Dermis microvascular lymphatic vessel endothelial cell (primary cell): ENCODE measurements at regions not wholly inside any gene's neighbourhood (a gene's known extent, or its start where the extent isn't known, plus 50 kb on each side); places are given as distances from the start of the nearest gene placed in this dataset.
A peak's percentile ranks its signal among the peaks of the same experiment; 100 is the strongest.

ENCODE experiments used
- DNase-seq, 2 donors: peaks; one replicate each; pipeline versions ENCODE4 v3.0.0 to v3.0.0-alpha.2; 2010; ENCODE audit warnings: low read depth in 2 of 2

DNA sequence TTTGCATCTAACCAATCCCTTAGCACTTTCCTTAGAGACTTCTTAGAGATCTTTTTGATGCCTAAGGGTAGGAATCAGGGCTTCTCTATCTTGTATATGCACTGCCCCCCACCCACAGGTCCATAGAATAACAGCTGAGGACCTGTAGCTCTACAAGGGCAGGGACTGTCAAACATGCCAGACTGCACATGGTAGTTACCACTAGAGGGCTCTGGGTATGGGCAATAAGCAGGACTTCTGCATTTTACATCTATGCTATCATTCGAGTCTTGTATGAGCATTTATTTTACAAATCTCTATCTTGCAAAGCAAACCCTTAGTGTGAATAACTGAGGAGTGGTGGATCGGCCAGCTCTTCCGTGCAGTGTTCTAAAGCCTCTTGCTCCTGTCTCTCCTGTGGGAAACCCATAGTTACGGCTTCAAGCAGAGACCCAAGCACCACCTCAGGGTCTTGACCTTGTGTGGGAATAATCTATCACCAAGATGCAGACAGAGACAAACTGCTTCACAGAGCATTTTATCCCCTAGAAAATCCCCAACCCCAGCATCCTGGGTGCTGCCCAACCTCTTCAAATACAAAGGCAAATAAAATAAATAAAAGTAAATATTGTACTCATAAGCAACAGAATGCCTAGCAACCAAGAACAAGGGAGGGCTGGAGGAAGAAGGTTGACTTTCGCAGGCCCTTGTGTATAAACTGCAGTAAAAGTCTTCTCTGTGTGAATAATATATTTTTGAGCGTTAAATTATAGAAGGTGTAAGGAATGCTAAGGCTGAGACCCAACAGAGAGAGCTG lies 219.3 kb downstream of the WDR11 start:
- DNase-seq: no peak

DNA sequence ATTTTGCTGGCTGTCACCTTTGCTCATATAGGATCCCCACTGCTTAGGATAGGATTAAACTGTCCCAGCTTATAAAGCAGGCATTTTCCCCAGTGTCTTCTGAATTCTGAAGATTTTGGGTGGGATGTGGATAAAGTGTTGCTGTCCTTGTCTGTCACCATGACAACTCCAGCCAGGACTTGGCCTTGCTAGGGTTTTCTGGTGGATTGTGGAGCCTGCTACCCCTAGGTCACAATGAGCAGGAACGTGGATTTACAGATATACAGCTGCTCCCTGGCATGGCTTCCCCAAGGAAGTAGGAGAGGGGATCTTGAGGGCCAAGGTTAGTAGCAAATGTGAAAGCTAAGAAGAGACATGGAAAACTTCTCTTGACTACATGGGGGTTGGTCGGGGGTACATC lies 220.7 kb downstream of the WDR11 start:
- DNase-seq: no peak

DNA sequence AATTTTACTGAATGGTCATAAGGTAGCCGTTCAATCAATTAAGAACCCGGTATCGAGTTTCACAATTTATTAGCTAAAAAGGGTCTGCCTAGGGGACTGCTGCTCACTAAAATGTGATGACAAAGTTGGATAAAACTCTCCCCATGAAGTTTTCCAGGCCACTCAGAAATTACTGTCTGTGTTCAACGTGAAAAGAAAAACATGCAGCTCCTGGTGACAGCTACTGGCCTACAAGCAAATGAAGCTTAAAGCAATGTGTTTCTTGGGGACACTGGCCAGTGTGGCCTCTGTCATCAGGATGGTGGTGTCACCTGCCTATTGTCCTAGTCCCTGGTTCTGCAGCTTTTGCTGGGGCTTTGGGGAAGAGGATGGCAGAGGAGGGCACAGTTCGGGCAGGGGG lies 222.6 kb downstream of the WDR11 start:
- DNase-seq: no peak

DNA sequence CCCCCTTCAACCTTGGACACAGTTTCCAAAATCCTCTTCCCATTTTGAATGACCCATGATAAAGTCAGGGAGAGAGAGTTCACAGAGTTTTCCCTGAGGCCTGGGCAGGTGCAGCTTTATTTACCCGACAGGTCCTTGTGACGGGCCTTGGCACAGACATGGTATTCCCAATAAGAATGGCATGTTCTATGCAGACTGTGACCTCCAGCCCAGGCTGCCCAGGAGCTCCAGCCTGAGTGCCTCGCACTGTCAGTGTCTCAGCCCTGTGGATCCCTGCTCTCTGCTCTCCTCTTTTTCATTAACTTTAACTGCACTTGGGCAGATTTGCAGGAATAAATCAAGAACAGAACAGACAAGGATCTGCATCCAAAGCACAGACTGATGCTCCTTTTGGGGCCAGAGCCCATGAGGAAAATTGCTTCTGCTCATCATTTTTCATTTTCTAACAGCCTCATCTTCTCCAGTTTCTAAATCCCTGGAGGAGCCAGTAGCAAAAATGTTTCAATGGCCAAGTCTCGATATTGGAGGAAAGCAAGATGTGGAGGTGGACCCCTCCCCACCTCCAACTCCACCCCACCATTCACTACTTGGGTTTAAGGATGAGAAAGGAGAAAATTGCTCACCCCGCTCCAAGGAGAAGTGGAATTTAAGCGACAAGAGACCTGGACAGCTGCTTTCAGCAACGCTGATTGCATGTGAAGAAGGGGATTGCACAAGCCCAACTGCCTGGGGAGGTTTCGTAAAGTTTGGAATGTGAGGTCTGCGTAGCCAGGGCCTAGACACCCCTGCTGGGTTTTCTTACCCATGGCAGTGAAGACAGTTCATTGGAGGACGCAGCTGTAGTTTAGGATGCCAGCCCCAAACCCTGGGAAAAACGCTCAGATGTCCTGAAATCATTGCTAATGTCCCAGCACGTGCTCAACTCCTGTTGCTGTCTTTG lies 225.9 kb downstream of the WDR11 start:
- DNase-seq: no peak

DNA sequence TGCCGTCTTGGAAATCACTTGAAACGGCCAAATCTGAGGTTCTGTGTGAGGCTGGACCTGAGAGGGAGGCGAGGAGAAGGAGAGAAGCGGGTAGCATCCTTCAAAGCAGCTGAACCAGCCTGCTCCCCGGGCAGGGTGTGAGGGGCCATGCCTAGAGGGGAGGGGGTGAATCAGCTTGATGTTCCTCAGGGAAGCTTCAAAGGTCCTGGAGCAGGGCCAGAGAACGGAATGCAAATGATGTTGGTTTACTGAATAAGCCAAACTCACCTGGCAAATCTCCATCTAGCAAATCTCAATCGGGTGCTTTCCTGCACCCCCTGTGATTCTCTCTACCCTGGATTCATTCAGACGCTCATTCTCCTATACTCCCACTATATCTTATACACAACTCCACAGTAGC lies 226.9 kb downstream of the WDR11 start:
- DNase-seq: no peak

DNA sequence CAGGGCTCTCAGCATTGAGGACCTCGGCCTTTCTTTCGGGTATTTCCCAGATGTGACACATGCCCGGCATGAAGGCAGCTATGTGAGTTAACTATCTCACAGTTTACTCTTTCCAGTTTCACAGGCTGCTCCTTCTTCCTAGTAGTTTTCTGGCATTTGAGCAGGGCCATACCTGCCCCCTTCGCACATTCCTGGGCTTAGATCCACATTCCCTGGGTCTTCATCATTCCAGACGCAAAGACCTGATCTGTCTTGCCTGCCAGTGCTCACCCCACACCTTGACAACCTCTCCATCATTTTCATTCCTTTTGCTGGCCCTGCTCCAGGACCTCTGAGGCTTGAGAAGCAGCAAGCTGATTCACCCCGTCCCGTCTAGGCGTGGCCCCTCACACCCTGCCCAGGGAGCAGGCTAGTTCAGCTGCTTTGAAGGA lies 227.5 kb downstream of the WDR11 start:
- no peak for DNase-seq

DNA sequence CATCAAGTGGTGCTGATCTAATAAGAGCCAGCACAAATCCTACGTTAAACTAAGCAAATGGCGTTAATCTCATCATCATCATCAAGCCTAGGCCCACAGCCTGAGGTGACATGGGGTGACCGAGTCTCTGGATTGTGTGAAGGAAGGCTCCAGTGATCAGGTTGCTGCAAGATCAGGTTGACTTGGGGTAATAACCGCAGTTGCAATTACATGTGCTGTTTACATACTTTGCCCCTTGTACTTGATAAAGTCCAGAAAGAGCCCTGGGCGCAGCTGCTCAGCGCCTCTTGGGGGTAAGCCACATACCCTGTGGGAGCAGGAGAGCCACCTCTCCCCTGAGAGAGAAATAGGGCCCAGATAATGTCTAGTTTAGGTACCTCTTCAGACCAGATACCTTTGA lies 228.1 kb downstream of the WDR11 start:
- no peak for DNase-seq

DNA sequence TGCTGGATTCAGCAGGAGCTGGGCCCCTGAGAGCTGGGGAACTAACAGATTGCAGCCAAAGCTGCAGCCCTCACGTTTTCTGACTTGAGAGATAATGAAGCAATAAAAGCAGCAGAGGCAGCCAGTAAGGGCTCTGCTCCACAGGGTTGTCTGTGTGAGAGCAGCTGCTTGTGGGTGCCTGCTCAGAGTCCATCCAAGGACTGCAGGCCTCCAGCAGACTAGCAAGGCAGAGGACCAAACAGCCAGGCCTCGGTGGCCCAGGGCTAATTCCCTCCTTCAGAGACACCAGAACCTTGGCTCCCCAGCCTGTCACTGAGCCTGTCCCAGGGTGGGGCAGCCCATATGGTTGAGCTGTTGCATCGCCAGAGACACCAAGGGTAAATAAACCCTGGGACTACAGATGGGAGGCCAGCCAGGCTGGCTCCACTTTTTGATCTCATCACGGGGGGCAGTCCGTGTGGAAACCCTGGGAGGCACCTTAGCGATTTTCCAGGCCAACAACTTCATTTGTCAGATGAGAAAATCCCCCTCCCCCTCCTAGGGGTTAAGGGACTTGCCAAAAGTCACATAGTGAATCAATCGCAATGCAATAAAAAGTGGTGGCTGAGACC lies 229.2 kb downstream of the WDR11 start:
- DNase-seq: no peak

DNA sequence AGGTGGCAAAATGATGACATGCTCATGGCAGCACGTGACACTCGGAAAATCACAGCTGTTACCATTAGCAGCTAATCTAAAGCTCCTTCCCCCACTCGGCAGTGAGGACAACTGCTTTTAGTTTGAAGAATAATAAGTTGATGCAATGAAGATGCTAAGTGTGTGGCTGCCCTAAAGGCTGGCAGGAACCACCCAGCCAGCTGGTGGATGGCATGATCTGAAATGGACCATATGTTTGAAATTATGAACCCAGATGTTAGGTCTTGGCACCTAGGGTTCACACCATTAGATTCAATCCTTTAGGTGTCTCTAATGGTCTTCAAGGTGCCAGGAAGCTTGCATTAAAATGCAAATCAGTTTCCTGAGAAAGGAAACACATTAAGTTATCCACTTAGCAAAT lies 230.1 kb downstream of the WDR11 start:
- DNase-seq: no peak

DNA sequence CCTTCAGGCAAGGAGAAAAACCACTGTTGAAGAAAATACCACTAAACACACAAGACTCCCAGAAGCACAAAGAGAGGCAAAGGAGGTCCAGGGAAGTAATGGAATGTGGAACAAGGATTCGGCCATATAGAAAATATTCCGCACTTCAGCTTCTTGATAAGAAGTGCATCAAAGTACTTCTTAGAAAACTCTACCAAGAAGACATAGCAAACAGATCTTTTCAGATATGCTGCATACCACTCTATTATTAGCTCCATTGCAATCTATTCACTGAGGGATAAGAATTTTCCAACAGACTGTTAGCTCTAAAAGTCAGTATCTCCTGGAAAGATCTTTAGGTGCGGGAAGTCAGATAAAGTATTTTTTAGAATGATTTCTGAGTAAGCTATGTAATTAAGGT lies 231.8 kb downstream of the WDR11 start:
- no peak for DNase-seq

DNA sequence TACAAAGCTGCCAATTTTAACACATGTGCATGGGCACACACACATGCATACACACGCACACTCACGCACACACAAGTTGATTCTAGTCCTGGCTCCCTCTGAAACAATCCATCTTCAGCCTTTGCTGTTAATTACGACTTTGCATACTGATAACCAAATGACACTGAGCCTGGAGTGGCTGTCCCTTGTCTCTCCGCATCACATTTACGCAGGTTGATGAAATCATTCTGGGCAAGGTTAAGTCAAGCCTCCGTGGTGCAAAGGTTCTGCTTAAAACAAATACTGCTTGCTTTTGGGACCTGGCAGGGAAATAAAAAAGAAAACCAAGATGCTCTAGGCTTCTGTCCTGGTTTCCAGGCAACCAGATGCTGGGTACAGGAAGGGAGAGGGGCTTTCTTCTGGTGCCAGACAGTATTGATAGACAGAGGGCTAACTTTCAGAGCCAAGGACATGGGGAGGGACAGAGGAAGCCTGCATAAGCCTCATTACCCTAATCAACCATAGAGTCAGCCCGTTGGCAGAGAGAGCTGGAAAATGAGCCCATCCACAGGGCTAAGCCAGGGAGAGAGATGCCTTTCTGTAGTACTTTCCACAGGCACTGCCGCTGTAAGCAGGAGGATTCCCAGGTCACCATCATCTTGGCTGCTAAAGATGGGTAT lies 233.0 kb downstream of the WDR11 start:
- DNase-seq: no peak

DNA sequence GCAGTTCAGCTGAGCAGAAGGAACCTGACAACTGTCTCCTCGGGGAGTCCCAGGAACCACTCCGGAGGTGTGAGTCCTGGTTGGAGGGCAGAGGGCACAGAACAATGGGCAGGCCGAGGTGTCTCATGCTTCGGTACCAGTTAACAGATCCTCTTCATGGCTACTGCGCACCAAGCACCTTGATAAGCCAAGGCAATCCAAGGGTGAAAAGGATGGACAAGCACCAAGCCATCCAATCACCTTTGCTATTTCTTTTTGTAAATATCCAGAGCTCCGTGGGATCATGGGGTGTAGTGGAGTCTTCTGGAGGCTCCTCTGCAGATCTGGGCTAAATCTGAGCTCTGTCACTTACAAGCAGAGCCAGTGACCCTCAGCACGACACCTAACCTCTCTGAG lies 233.5 kb downstream of the WDR11 start:
- no peak for DNase-seq

DNA sequence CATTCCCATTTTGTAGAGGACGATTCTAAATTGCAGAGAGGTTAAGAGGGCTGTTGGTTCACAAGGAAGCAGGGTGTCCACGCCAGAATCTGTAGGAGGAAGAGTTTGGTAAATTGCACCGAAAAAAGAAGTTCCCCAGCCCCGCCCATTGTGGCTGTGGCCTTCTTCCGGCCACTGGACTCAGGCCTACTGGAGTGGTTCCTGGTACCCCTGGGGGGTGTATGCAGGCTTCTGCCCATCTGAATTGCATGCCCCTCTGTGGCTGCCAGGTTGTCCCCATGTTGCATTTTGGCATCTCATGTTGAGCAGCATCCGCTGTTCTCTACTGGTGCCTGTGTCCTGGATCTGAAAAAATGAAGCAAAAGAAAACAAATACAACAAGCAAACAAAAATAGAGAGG lies 234.2 kb downstream of the WDR11 start:
- no peak for DNase-seq

DNA sequence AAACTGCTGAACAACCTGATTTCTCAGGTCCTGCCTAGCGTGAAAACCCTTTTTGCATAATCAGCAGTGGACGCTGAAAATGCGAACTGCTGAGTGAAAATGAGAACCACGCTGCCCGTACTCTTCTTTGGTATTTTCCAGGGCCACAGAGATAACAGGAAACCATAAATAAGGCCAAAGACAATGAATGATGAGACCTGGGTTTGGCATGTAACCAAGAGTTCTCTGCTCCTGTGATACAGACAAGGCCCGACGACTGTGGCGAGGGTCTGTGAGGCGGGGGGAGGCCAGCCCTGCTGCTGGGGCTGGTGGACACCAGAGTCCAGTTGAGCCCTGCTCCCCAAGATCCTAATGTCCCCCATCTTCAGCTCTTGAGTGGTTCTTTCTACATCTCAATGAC lies 236.0 kb downstream of the WDR11 start:
- peak in 1 of 2 donors; percentile 43 for DNase-seq

DNA sequence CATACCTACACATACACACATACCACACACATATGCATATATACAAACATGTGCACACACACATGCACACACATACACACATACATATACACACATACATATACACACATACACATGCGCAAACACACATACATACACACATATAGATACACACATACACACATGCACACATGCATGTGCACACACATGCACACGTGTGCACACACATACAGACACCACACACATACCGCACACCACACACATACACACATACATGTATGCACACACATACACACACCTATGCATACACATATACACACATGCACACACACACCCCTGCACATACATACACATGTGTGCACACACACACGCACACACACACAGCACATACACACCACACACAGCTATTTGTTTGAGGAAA lies 236.5 kb downstream of the WDR11 start:
- DNase-seq: no peak

DNA sequence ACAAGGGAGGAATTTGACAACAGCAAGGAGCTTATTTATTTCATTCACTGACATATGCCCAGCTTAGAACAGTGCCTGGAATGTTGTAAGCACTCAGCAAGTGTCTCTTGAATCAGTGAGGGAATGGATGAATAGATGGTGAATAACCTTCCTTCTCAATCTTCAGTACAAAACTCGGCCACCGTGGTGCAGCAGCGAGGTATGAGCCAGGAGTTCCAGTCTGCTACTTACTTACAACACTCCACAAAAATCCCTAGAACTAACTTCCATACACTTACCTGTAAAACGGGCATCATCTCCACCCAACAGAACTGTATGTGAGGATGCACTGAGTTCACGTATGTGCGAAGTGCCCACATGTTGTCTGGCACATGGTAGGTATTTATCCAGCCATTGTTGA lies 237.4 kb downstream of the WDR11 start:
- DNase-seq: no peak

DNA sequence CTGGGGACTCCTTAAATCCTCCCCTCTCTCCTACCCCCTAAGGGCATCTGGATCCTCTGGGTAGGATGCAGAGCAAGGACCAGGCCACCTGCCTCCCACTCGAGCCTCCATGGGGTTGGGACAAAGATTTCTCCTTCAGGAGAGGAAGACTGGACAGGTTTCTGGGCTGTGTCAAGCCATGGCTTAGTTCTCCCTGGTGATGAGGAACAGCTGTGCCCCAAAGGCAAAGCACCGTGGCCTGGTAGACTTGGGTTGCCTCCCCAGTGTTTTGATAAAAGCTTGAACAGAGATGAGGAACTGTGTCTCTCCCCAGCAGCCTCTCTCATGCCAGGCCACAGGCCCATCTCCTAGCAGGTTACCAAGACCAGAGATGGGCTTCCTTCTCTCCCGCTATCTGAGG lies 238.3 kb downstream of the WDR11 start:
- no peak for DNase-seq

DNA sequence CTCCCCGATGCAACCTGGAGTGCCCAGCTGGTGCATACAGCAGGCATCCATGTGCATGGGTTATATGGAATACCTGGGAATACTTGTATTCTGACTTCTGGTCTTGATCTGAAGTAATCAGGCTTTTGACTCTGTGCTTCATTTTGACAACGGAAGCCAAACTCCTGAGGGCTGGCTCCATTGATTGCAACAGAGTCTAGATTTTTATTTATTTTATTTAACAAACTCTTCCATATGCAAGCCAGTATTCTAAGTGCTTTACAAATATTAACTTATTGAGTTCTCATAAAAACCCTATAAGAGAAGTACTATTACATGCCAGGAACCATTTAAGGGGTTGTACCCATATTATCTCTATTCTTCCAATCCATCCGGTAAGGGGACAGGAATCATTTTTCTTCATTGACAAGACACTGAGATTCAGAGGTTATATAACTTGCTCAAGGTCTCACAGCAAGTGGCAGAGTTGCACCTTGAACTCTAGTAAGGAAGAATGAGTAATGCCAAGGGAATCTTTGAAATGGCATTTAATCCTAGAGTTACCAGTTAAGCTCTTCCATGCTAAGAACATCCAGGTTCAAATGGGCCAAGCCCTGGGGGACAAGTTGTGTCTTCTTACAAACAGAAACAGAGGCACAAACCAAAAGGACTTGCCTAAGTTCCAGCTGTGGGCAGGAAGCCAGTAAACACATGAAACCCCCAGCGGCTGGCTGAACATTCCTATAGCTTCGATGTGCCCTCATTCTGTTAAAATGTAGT lies 241.0 kb downstream of the WDR11 start:
- no peak for DNase-seq

DNA sequence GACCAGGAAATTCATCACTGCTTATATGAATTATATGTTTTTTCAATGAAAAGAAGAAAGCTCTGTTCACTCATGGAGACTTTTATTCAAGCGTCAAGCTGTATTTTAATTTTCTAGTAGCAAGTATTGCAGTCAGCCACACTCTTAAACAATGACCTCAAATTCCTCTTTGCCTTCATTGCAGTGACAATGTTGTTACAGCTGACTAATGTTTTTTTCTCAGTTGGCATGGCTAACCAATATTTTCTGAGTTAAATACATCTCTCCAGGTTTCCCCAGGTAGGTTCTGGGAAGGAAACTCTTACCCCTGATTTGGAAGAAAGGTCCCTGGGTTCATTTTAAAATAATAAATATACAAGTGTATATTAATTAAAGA lies 241.5 kb downstream of the WDR11 start:
- DNase-seq: no peak

DNA sequence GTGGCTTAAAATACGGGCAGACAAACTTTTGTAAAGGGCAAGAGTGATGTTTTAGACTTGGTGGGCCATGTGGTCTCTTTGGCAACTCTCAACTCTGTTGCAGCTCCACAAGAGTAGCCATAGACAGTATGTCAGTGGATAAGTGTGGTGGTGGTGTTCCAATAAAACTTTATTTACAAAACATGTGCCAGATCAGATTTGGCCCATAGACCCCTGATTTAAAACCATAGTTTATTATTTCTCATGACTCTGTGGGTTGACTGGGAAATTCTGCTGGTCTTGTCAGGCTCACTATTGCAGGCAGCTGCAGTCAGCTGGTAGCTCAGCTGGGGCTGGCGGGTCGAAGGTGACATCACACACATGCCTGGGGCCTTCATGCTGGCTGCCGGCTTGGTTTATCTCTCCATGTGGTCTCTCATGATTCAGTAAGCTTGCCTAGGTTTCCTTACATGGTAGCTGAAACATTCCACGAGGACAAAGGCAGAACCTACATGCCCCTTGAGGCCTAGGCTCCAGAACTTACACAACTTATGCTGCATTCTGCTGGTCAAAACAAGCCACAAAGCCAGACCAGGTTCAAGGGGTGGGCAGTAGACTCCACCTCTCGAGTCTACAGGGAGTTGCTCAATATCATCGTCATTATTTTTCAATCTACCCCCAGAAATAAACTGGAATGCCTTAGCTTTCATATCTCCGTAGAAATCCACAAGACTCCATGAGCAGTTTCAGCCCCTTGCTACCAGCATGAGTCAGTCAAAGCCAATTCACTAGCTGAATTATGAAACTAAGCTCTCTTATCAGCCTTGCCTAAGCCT lies 245.7 kb downstream of the WDR11 start:
- no peak for DNase-seq
